ENCODE measurements at regions not wholly inside any gene's neighbourhood (a gene's known extent, or its start where the extent isn't known, plus 50 kb on each side); places are given as distances from the start of the nearest gene placed in this dataset.

- TF ChIP-seq CTCF (IDR thresholded peaks at IDR 0.05): no peak
- no peak for TF ChIP-seq POLR2A (IDR thresholded peaks at IDR 0.05)
These were observed 208.4 kb downstream of the DTHD1 start for GRCh38 chr4:36489798-36490197.
